HG02763 (cell line): ENCODE measurements at regions not wholly inside any gene's neighbourhood (a gene's known extent, or its start where the extent isn't known, plus 50 kb on each side); places are given as distances from the start of the nearest gene placed in this dataset.

Source experiments
- ATAC-seq: cut with Tn5 transposase; IDR thresholded peaks from one replicate; pipeline ENCODE4 v1.9.1; 2021; ENCODE audit warnings: mild to moderate bottlenecking, moderate library complexity; ENCODE audit not compliant: unreplicated experiment

- ATAC-seq = no peak
Observed at GRCh38 chr1:91152331-91152730, 130.5 kb upstream of the ZNF644 start.

GRCh38 chr1:91151702-91152101 lies 129.9 kb upstream of the ZNF644 start:
- ATAC-seq = no peak

- no peak for ATAC-seq
Observed at GRCh38 chr1:91148641-91149069, 126.8 kb upstream of the ZNF644 start.

DNA sequence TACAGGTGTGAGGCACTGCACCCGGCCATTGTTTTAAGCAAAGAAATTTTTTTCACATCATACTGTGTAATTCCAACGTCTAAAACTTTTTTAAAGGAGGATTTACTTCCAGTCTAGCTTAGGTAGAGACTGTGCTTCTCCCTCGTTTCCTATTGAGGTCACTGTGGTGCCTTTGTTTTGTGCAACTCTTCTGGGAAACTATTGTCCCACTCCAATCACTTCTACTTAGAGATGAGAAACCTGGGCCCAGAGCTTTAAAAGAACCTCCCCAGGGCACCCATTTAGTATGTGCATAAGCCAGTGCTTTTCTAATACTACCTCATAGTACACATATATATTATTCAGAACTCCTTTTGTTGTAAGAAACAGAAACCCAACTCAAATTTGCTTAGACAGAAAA lies 120.0 kb upstream of the ZNF644 start:
- ATAC-seq = no peak

DNA sequence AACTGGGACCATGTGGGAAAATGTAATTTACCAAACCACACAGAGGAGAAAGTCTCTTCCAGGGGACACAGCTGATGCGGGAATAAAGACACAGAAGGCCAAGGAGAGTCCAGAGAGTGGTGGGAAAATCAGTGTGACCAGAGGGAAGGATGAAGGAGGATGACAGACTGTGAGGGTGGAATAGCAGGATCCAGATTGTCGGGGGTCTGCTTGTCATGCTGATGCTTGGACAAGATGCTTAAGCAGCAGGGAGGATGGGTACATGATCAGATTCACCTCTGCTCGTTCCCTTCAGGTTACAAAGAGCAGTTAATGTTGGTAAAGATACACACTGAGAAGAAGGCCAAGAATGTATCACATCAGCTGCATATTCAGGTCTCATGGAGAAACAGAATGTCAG lies 117.1 kb upstream of the ZNF644 start:
- no peak for ATAC-seq

- no peak for ATAC-seq
Observed at GRCh38 chr1:91137173-91137852, 115.5 kb upstream of the ZNF644 start.

- no peak for ATAC-seq
Observed at GRCh38 chr1:91135799-91136198, 114.0 kb upstream of the ZNF644 start.

- ATAC-seq = no peak
Observed at GRCh38 chr1:91133248-91133647, 111.4 kb upstream of the ZNF644 start.

GRCh38 chr1:91130256-91130985 lies 108.6 kb upstream of the ZNF644 start:
- no peak for ATAC-seq

DNA sequence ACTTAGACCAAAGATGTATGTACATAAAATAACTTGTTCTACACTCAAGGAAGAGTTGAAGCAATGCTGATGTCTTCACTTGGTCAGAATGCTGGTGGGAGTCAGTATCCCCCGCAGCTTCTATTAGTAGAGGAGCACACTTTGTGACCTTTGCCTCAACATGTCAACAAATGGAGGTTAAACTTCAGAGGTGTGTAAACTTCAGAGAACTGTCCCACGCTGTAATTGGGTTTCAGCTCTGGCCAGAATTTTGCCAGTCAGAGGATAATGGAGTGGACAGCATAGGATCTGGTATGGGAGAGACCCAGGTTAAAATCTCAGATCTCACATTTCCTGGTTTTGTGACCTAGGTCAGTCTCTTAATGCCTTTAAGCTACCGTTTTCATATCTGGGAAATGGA lies 107.6 kb upstream of the ZNF644 start:
- no peak for ATAC-seq

GRCh38 chr1:91129017-91129416 lies 107.2 kb upstream of the ZNF644 start:
- ATAC-seq = no peak

DNA sequence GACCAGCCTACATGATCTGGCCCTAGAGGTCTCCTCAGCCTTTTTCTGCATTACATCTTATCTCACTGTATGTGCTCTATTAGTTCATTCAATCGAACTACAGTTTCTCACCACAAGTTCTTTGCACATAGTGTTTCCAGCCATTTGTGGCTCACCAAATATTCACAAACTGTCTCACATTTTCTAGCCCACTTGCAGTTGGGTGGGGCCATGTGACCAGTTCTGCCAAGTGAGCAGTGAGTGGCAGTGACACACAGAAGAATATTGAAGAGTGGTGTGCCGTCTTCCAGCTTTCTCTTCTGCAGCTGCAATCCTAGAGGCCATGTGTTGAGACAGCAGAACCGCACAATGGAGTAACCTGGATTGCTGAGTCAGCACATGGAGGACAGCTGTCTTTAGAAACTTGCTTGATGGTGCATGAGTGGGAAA lies 103.2 kb upstream of the ZNF644 start:
- ATAC-seq = no peak

- no peak for ATAC-seq
Observed at GRCh38 chr1:91124290-91124985, 102.6 kb upstream of the ZNF644 start.

DNA sequence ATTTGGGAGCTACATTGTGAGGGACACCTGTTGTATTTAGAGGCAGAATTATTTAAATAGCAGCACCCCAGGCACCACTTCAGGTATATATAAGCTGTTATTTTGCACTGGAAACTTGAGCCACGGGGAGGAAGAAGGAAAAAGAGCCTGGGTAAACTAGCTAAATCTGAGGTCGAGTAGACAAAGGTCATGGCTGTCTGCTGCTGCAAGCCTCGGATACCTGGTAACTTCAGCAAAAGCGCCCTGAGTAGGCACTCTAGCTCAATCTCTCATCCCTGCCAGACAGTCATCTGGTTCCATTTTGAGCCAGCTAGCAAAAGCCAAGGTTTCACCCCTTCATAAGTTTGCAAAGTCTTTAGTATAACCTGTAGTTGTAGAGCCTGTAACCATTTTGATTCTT lies 101.9 kb upstream of the ZNF644 start:
- ATAC-seq = no peak

DNA sequence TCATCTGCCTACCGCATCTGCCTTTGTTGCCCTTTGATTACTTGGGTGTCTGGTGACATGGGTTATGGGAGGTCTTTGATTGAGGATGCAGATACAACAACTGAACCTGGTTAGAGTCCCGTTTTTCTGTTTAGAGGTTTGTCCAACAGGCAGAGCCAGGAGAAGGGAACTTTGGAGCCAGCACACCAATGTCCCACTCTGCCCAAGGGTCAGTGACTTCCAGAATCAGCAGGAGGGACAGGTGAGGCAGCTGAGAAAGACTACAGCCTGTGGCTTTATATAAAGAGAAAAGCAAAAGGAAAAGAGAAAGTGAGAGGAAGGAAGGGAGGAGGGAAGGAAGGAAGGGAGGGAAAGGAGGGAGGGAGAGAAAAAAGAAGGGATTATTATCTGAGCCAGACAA lies 101.5 kb upstream of the ZNF644 start:
- no peak for ATAC-seq

DNA sequence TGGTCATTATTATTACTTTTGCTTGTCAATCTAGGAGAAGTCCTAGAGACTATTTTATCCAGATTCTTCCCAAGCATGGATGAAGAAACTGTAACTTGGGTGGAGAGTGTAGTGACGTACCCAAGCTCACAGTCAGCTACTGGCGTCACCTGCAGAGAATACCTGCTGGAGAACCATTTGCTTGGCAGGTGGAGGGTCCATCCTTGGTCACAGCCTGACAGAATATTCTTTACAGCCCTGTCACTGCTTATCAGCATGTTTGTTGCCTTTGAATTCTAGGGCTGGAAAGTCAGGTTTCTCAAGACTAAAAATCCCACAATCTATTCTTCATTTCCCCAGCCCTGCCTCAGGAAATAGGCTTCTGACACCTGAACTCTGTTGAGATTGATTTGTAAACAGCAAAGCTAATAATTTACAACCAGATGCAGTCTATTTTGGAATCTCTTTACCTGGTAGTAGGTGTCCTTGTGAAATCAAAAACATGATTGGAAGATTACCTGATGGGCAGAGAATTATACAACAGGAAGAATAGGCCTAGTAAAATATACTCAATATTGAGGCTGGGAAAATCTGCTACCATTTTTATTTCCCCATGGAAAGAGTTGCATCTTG lies 100.4 kb upstream of the ZNF644 start:
- no peak for ATAC-seq

DNA sequence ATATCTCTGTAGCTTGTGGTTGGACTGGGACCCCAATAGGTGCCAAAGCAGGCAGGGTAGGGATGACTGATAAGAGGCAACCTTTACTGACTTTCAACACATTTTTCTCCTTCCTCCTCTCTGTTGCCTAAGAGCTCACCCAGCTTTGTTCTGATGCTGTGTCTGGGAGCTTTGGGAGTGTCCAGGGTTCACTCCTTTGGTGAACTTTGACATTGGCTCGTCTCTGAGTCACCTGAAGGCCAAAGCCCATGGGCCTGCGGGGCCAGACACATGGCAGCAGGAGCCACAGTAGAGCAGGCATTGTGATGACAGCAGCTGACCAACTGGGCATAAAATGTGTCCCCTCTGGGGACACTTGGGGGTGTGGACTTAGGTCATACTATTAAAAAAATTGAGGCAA lies 99.5 kb upstream of the ZNF644 start:
- ATAC-seq = no peak

GRCh38 chr1:91120936-91121335 lies 99.1 kb upstream of the ZNF644 start:
- no peak for ATAC-seq

GRCh38 chr1:91120421-91120820 lies 98.6 kb upstream of the ZNF644 start:
- no peak for ATAC-seq

DNA sequence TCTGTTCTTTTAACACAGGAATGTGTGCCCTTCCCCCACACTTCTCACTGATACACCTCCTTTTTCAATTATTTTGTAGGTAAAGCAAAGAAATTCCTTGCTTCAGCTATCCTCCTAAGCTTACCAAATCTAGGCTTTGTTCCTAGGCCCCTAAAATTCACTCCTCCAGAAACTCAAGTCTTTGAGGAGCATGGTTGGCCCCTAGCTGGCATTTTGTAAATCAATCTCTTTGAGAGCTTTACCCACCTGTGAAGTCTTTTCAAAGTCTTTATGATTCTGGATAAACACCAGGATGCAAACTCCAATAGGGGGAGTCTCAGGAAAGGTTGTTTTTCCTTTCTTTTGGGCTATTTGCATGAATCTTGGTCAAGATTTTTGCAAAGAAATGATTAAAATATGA lies 82.9 kb upstream of the ZNF644 start:
- ATAC-seq = no peak

DNA sequence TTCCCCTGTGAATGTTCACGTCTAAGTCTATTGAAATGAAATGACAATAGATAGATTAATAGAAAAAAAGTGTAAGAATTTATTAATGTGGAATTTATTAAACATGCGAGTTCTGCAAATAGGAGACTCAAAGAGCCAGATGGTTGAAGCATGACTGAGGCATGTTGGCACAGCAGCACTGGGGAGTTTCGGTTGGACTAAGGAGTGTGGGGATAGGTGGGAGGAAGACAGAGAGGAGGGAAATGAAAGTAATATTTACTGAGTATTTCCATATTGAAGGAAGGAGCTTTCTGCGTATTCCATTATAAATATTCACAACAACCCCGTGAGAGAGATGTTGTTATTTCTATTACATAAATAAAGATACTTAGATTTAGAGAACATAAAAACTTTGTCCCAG lies 79.5 kb upstream of the ZNF644 start:
- ATAC-seq = no peak
